Inferior parietal cortex (tissue), 1 donor: ENCODE measurements at regions not wholly inside any gene's neighbourhood (a gene's known extent, or its start where the extent isn't known, plus 50 kb on each side); places are given as distances from the start of the nearest gene placed in this dataset.
A peak's percentile ranks its signal among the peaks of the same experiment; 100 is the strongest.
"Not testable (repeated sequence)": the region's sequence is repeated elsewhere in the genome, so short reads cannot be mapped to it uniquely, and the experiment has no call there.

Experiments used
- DNase-seq: peaks from one replicate; pipeline ENCODE4 v3.0.0-alpha.2; 2016; ENCODE audit errors: extremely low spot score

DNA sequence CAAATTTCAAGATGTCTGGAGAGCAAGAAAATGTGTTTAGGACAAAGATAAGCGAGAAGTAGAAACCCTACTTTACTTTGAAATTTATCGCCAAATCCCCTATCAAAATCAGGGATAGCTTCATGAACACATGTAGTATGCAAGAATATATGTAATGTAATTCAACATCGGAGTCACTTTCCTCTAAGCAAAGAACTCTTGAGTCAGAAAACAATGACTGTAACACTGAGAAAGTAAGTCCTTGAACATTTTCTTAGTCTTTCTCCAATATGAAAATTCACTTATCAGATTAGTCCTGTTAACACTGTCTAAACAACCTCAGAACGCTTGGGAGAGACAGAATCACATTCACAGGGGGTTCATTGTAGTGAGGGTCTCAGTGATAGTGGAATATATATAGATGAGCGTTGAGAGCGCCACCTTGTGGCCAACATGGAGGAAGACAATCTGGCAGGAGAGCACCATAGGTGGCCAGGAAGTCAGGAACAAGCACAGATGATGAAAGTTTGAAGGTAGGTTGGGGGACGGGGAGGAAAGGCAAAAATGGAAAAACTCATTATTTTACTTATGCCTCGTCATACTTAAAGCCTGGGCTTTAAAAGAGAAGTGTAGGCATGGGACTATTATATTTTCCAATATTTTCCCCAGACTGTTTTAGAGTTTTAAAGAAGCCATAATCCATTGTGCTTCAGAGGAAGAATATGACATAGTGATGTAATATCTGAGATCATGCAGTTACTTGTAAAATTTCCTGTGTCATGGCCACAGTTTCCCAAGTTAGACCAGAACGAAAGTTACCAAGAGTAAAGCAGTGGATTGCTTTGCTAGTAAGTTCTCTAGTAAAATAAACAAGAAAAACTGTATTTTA lies 115.5 kb upstream of the GNAI1 start:
- peak; percentile 73 for DNase-seq

GRCh38 chr7:80017101-80017698 lies 117.4 kb upstream of the GNAI1 start:
- DNase-seq = no peak

- DNase-seq = no peak
Observed at GRCh38 chr7:80014511-80014910, 120.1 kb upstream of the GNAI1 start.

GRCh38 chr7:80008039-80008438 lies 126.6 kb upstream of the GNAI1 start:
- no peak for DNase-seq

DNA sequence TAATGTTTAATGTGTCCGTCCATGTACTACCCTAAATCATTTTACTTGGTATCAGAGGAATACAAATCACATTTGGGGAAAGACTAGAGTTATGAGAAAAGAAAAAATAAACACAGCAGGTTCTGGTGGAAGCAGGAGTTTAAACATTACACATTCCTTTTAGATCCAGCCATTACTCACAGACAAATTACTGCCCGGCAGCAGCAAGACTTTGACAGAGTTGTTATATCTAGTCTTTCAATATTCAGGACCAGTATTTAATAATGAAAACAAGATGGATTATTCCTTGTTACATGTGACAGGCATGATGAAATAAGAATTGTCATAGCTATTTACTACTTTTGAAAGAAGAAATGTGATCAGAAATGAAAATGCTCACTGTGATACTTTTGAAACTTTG lies 131.8 kb upstream of the GNAI1 start:
- DNase-seq = no peak

GRCh38 chr7:79998363-79998762 lies 136.3 kb upstream of the GNAI1 start:
- DNase-seq = no peak

GRCh38 chr7:79997345-79997744 lies 137.3 kb upstream of the GNAI1 start:
- DNase-seq = no peak

DNA sequence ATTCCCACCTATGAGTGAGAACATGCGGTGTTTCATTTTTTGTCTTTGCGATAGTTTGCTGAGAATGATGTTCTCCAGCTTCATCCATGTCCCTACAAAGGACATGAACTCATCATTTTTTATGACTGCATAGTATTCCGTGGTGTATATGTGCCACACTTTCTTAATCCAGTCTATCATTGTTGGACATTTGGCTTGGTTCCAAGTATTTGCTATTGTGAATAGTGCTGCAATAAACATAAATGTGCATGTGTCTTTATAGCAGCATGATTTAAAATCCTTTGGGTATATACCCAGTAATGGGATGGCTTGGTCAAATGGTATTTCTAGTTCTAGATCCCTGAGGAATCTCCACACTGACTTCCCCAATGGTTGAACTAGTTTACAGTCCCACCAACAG lies 138.9 kb upstream of the GNAI1 start:
- not testable (repeated sequence) for DNase-seq

GRCh38 chr7:79988653-79989052 lies 146.0 kb upstream of the GNAI1 start:
- no peak for DNase-seq

- no peak for DNase-seq
Observed at GRCh38 chr7:79984210-79984609, 150.4 kb upstream of the GNAI1 start.

DNA sequence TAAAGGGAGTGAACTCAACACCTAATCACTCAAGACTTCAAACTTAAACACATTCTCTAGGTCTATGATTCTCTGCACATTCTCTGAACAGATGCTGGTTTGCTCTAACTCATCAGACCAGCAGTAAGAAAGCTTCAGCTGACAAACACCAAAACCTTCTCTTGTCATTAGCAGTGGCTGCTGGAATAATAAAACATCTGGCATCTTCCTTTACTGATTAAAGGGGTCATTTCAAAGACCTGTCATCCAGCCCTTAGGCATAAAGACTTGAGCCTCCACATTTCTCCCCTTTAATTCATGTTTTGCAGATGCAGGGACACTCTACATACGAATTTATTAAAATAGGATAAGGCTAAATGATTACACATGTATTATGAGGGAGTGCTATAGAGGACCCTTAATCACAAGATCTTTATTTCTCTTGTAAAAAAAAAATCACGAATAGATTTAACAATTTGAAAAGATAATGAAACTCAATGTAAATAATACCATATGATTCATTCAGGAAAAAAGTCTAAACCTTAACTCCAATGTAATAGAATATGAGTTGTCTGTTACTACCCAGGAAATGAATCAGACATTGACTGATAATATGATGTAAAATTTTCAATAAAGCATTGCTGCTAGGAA lies 152.4 kb upstream of the GNAI1 start:
- DNase-seq = no peak

DNA sequence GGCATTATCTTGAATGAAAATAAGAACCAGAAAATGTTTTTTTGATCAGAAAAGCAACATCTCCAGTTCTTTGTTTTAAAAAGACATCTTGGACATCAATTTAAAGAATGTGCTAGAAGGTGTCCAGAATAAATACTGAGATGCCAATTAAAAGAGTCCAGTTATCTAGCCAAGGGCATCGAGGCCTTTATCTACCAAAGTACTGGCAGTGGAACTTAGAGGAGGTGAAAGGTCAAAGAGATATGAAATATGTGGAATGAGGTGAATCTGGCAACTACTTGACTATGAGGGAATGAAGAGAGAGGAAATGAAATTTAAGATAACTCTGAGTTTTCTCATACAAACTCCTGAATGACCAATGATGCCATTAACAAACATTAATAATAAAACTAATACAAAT lies 154.3 kb upstream of the GNAI1 start:
- no peak for DNase-seq

GRCh38 chr7:79979437-79979836 lies 155.2 kb upstream of the GNAI1 start:
- no peak for DNase-seq

DNA sequence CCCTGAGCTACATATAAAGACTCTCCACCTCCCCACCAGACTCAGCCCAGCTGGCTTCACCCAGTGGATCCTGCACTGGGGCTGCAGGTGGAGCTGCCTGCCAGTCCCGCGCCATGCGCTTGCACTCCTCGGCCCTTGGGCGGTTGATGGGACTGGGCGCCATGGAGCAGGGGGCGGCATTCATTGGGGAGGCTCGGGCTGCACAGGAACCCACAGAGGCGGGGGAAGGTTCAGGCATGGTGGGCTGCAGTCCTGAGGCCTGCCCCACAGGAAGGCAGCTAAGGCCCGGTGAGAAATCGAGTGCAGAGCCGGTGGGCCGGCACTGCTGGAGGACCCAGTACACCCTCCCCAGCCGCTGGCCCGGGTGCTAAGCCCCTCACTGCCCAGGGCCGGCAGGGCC lies 157.2 kb upstream of the GNAI1 start:
- no peak for DNase-seq

DNA sequence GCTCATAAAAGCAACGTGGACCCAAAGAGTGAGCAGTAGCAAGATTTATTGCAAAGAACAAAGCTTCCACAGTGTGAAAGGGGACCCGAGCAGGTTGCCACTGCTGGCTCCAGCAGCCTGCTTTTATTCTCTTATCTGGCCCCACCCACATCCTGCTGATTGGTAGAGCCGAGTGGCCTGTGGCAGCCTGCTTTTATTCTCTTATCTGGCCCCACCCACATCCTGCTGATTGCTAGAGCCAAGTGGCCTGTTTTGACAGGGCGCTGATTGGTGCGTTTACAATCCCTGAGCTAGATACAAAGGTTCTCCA lies 158.0 kb upstream of the GNAI1 start:
- DNase-seq = not testable (repeated sequence)

DNA sequence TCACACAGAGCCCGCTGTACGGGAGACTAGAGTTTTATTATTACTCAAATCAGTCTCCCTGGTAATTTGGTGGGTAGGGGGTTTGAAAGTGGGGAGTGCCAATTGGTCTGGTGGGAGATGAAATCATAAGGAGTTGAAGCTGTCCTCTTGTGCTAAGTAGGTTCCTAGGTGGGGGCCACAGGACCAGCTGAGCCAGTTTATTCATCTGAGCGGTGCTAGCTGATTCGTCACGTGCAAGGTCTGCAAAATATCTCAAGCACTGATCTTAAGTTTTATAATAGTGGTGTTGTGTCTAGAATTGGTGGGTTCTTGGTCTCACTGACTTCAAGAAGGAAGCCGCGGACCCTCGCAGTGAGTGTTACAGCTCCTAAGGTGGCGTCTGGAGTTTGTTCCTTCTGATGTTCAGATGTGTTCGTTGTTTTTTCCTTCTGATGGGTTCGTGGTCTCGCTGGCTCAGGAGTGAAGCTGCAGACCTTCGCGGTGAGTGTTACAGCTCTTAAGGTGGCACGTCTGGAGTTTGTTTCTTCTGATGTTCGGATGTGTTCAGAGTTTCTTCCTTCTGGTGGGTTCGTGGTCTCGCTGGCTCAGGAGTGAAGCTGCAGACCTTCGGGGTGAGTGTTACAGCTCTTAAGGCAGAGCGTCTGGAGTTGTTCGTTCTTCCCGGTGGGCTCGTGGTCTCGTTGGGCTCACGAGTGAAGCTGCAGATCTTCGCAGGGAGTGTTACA lies 158.5 kb upstream of the GNAI1 start:
- not testable (repeated sequence) for DNase-seq

- DNase-seq = no peak
Observed at GRCh38 chr7:79973455-79973854, 161.2 kb upstream of the GNAI1 start.

GRCh38 chr7:79971058-79971457 lies 163.6 kb upstream of the GNAI1 start:
- DNase-seq = no peak

- no peak for DNase-seq
Observed at GRCh38 chr7:79968894-79969293, 165.7 kb upstream of the GNAI1 start.

DNA sequence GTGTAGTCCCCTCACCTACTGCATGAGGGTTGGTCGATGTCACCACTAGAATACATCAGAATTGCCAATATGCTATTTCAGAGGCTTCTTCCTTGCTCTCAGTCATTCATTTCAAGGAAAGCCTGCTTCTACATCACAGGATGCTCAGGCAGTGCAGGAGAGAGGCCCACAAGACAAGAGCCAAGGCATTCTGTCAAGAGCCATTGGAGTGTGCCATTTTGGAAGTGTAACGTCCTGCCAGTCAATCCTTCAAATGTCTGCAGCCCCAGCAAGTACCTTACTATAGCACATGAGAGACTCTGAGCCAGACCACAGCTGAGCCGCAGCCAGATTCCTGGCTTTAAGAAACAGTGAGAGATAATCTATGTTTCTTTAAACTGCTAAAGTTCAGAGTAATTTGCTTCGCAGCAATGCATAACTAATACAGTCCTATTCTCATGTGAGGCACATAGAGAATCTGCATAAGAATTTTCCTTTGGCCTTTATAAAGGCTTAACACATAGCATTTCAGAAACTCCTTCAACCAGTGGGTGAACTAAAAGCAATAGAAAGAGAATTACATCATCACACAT lies 166.5 kb upstream of the GNAI1 start:
- DNase-seq = no peak

- DNase-seq = no peak
Observed at GRCh38 chr7:79965946-79966345, 168.7 kb upstream of the GNAI1 start.

DNA sequence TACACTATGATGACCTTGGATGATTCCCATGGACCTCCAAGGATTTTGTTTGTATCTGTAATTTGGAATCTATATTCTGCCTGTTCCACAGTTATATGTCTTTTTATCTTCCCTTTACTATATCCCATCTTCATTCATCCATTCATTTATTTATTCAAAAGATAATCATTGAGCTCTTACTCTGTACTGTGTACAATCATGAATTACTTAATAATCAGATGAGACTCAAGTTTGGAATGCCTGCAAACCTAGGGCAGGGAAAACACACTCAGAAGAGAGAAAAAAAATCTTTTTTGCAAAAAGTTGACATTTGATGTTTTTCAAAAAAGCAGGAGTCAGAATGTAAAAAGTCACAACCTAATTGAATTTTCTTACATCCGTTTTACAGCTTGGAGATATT lies 170.2 kb upstream of the GNAI1 start:
- no peak for DNase-seq
